HuH-7 (cell line): ENCODE measurements at regions not wholly inside any gene's neighbourhood (a gene's known extent, or its start where the extent isn't known, plus 50 kb on each side); places are given as distances from the start of the nearest gene placed in this dataset.
"Not testable (repeated sequence)": the region's sequence is repeated elsewhere in the genome, so short reads cannot be mapped to it uniquely, and the experiment has no call there.

Experiments used
- DNase-seq: peaks from one replicate; pipeline ENCODE4 v3.0.0; 2011; ENCODE audit warnings: low spot score

- DNase-seq = no peak
Observed at GRCh38 chr12:83335748-83336147, 649.0 kb downstream of the TMTC2 start.

DNA sequence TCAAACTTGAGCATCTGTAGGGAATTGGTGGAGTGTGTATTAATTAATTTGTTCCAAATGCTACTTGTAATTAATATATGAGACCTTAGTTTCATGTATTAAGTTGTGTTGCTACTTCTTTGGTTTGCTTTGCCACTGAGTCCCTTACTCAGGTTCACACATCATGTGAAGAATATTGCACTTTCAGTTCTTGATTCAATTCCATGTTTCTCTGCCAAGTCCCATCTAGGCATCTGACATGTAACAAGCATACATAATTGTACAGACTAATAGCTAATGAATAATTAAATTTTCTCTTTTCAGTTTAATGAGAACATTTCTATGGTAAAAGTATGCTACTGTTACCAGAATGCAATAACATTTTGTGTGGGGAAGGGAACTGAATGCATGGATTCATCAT lies 640.0 kb downstream of the TMTC2 start:
- no peak for DNase-seq

DNA sequence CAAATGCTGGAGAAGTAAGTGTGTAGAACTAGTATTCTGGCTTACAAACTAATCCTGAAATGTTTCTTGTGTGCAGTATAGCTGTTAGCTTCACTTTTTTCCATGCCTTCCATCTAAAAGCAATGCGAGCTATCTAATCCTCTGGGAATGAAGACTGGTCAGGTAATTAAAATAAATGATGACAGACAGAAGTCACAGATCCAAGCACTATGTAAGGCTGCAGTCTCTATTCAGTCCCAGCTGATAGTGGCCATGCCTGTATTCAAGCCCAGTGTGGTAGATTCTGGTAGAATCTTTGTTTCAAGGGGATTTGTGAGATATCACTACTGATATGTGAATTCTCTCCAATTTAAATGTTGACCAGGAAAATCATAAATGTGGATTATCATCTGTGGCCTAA lies 637.2 kb downstream of the TMTC2 start:
- no peak for DNase-seq

GRCh38 chr12:83322809-83323208 lies 636.1 kb downstream of the TMTC2 start:
- DNase-seq = no peak

DNA sequence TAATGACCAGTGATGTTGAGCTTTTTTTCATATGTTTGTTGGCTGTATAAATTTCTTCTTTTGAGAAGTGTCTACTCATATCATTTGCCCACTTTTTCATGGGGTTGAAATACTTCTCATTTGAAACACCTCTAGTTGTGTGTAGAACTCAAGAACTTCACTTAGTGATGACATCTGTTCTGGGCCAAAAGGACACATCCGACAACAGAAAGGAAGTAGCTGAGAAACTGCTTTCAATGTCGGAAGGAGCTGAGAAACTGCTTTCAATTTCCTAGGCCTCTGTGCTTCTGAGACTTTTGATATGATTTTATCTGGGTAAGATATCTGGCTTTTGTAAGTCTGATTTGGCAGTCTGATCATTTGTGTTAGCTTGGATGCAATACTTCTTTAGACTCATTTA lies 635.3 kb downstream of the TMTC2 start:
- DNase-seq = no peak

DNA sequence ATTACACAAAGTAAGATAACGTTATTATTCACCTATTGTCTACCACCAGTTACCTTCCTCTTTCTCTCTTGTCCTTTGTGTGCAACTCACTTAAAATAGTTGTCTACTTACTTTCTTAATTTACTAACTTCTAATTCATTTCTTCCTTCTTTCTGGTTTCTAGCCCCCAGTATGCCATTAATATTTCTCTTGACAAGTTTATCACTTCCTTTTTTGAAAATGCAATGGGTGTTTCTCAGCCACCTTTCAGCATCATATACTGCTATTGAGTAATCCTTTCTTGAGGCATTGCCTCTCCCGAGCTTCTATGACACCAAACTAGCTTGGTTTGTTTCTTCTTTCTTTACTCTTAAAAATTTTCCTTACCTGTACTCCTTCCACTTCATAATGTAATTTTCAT lies 633.6 kb downstream of the TMTC2 start:
- DNase-seq = no peak

DNA sequence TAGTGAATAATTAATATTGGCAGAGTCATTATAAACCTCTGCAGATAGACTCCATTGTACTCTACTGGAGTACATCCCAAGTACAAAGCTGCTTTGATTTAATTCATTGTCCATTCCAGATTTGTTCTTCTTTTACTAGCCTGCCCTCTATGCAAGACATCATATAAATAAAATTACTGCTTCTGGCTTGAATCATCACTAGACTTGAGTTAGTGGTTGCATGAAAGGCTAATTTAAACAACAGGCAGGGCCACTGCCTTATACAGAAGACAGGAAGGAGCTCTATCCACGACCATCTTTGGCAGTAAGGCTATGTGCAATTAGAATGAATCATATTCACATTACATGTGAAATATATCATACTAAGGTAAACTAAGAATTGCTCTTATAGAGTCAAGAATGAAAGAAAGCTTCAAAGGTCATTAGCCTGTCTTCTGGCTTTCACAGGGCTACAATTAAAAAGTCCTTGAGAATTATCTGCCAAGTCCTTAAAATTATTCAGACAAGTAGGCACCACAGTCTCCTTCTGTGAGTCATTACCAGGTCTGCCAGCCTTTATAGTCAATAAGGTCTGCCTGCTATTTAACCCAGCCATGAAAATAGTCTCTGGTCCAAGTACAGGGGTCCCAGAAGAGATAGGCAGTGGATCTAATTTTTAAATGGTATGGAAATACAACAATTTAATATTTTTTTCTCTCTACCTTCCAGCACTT lies 631.8 kb downstream of the TMTC2 start:
- no peak for DNase-seq

DNA sequence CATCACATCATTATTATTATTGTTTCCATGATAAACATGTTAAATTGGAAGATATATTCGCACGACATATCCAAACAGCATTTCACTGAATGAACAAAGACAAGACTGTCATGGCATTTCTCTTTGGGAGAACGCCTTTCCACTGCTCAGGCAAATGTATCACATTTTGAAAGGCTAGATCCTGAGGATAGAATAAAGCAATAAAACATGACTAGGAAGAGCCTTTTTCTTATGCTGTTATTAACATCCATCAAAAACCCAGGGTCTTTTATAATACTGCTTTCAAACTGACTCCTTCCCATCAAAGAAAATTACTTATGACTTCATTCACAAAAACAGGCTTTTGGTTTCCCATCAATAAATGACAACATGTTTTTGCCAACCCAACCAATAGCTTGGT lies 630.9 kb downstream of the TMTC2 start:
- no peak for DNase-seq

GRCh38 chr12:83313827-83314226 lies 627.1 kb downstream of the TMTC2 start:
- DNase-seq = no peak

DNA sequence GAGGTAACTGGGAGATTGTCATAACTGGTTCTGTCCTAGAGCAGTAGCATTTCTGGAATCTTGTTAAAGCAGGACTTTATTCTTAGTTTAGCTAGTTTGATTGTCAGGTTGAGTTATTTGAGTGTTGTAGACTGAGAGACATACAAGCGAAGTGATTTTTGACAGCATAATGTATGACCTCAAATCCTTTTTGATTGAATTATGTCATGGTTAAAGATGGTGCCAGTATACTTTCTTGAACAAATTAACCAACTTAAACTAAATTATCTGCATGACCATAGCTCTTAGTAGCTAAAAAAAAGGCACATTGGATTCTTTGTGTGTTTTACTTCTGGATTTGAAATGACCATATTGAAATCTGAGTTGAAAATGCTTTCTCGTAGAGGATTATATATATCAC lies 626.6 kb downstream of the TMTC2 start:
- no peak for DNase-seq

- DNase-seq = no peak
Observed at GRCh38 chr12:83276904-83277303, 590.2 kb downstream of the TMTC2 start.

- no peak for DNase-seq
Observed at GRCh38 chr12:83271201-83271600, 584.5 kb downstream of the TMTC2 start.

GRCh38 chr12:83265808-83266207 lies 579.1 kb downstream of the TMTC2 start:
- DNase-seq = no peak

GRCh38 chr12:83261998-83262397 lies 575.3 kb downstream of the TMTC2 start:
- DNase-seq = no peak

DNA sequence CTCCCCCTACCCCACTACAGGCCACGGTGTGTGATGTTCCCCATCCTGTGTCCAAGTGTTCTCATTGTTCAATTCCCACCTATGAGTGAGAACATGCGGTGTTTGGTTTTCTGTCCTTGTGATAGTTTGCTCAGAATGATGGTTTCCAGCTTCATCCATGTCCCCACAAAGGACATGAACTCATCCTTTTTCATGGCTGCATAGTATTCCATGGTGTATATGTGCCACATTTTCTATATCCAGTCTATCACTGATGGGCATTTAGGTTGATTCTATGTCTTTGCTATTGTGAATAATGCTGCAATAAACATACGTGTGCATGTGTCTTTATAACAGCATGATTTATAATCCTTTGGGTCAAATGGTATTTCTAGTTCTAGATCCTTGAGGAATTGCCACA lies 573.4 kb downstream of the TMTC2 start:
- not testable (repeated sequence) for DNase-seq

DNA sequence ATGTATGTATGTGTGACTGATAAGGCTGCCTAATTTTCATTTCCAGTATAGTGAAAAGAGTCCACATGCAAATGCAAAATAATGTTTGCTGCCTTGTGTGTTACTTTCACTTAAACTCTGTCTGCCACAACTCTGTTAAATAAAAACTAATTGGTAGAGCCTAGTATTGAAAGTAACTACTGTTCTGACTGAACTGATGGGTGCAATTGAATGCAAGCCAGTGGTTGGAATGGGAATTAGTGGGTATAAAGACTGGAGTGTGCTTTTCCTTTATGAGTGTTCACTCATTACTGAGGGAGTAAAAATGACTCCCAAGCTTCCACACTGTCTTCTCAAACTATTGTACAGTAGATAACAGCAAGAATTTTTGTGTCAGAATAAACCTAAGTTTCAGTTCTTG lies 571.0 kb downstream of the TMTC2 start:
- no peak for DNase-seq

DNA sequence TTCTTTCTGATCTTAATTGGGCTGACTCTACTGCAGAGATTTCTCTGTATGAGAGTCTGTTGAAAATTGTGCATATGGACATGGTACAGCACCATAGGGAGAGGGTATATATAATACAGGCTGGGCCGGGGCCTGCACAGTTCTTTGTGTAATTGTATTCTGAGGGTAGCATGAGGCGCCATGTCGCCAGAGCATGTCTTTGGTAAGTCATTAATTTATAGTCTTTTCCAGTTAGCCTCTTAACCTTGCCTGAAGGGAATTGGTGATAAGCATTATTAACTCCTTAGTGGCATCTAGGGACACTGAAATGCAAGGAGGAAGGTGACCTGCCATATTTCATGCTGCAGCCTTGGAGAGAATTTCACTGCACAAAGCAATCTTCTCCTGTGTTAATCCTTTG lies 569.9 kb downstream of the TMTC2 start:
- DNase-seq = no peak

DNA sequence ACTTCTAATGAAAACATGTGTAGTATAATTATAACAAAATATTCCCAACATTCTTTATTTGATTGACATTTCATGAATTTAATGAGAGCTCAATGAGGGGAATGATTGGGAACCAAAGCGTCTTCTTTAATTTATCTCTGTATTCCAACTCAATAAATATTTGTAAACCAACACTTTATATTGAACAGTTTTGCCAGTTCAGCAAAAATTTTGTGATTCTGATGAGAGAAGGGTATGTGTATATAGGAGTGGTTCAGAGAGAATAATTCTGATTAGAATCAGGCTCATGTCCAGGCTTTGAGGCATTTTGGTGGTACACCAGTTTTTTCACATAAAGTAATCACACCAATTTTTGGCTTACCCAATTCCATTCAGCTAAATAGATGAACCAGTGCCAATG lies 564.2 kb downstream of the TMTC2 start:
- no peak for DNase-seq

DNA sequence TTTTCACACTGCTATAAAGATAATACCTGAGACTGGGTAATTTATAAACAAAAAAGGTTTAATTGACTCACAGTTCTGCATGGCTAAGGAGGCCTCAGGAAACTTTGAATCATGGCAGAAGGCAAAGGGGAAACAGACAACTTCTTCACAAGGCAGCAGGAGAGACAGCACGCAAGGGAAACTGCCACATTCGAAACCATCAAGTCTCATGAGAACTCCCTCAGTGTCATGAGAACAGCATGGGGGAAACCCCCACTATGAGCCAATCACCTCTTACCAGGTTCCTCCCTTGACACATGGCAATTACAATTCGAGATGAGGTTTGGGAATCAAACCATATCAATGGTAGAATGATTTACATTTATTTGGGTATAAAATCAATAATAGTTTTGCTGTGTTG lies 558.5 kb downstream of the TMTC2 start:
- no peak for DNase-seq

- no peak for DNase-seq
Observed at GRCh38 chr12:83244001-83244400, 557.3 kb downstream of the TMTC2 start.

GRCh38 chr12:83233987-83234386 lies 547.3 kb downstream of the TMTC2 start:
- DNase-seq = not testable (repeated sequence)

- DNase-seq = not testable (repeated sequence)
Observed at GRCh38 chr12:83226960-83227359, 540.3 kb downstream of the TMTC2 start.

DNA sequence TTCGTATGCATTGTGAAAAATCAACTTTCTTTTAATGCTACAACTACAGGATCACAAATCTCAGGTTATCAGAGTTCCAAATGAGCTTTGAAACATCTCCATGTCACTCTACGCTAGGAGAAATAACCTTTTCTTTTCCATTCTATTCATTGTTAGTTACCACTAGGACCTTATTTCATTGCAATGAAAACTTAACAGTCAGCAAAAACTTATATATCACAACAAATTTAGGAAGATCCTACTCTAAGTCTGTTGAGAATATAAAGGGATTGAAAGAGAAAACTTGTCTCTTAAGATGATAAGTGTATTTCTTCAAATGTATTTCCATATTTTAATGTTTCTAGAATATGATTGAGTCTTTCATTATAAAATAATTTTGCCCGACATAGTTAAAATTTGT lies 539.1 kb downstream of the TMTC2 start:
- DNase-seq = no peak

DNA sequence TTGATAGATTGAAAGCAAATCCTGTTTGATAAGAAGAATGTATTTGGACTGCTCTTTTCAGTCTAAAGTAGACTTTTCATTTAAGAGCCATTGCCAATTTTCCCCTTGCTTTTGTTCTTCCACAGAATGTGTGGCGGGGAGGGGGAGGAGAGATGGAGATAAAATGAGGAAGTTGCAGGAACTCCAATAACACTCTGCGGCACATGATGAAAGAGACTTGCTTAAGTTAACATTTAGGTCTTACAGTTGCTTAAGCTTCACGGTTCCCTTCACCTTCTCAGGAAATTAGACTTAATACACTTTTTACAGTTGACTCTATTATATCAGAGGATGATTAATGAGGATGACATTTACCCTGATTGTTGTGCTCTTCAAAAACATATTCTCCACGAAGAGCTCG lies 537.3 kb downstream of the TMTC2 start:
- DNase-seq = no peak

GRCh38 chr12:83220774-83221173 lies 534.1 kb downstream of the TMTC2 start:
- no peak for DNase-seq
